ENCODE measurements at regions not wholly inside any gene's neighbourhood (a gene's known extent, or its start where the extent isn't known, plus 50 kb on each side); places are given as distances from the start of the nearest gene placed in this dataset.

- DNase-seq (no peak), ATAC-seq (ENCODE audit: low read depth) (no peak)
- Mint-ChIP-seq H3K4me1 (peaks cover 19% of the 10 kb centered on the region), H3K4me3 (peak overlapping the region; percentile 75), H3K27me3 (peaks cover 4% of the 10 kb centered on the region), H3K9me3 (no peaks in the 10 kb centered on the region), H3K36me3 (no peaks in the 10 kb centered on the region), H3K27ac (peak overlapping the region; percentile 78)
- POLR2A ChIA-PET: no interaction called here
These were observed 609.5 kb upstream of the ARID1B start for GRCh38 chr6:156167625-156168071.

GRCh38 chr6:156167016-156167624 is 610.1 kb upstream of the ARID1B start:
- ATAC-seq (ENCODE audit: low read depth) (peak; percentile 65), DNase-seq (no peak)
- peaks cover 19% of the 10 kb centered on the region for H3K4me1 Mint-ChIP-seq
- H3K27ac Mint-ChIP-seq: peak overlapping the region; percentile 30
- POLR2A ChIA-PET: no interaction called here
- H3K4me3 Mint-ChIP-seq: peak overlapping the region; percentile 75
- peaks cover 3% of the 10 kb centered on the region for H3K27me3 Mint-ChIP-seq
- no peaks in the 10 kb centered on the region for H3K36me3 Mint-ChIP-seq
- no peaks in the 10 kb centered on the region for H3K9me3 Mint-ChIP-seq

GRCh38 chr6:156166093-156166492 is 611.1 kb upstream of the ARID1B start:
- Mint-ChIP-seq H3K4me1 (peaks cover 19% of the 10 kb centered on the region), H3K4me3 (no peak overlapping the region), H3K36me3 (no peaks in the 10 kb centered on the region), H3K27me3 (peaks cover 2% of the 10 kb centered on the region), H3K9me3 (no peaks in the 10 kb centered on the region), H3K27ac (no peak overlapping the region)
- no peak for DNase-seq
- POLR2A ChIA-PET: no interaction called here
- no peak for ATAC-seq (ENCODE audit: low read depth)

GRCh38 chr6:156164701-156165452 is 612.3 kb upstream of the ARID1B start:
- no peak overlapping the region for H3K4me3 Mint-ChIP-seq

GRCh38 chr6:156163311-156163710 is 613.9 kb upstream of the ARID1B start:
- no peak for DNase-seq
- H3K27me3 Mint-ChIP-seq: peaks cover under 1% of the 10 kb centered on the region
- POLR2A ChIA-PET: no interaction called here
- H3K4me3 Mint-ChIP-seq: no peak overlapping the region
- no peaks in the 10 kb centered on the region for H3K36me3 Mint-ChIP-seq
- no peaks in the 10 kb centered on the region for H3K9me3 Mint-ChIP-seq
- H3K4me1 Mint-ChIP-seq: peaks cover 17% of the 10 kb centered on the region
- ATAC-seq (ENCODE audit: low read depth): peak; percentile 47
- no peak overlapping the region for H3K27ac Mint-ChIP-seq

More at GRCh38 chr6:156164701-156165452, 612.3 kb upstream of the ARID1B start:
- H3K4me1 Mint-ChIP-seq: peaks cover 19% of the 10 kb centered on the region
- no peak for ATAC-seq (ENCODE audit: low read depth)
- DNase-seq: no peak
- H3K27ac Mint-ChIP-seq: no peak overlapping the region
- H3K27me3 Mint-ChIP-seq: peaks cover 2% of the 10 kb centered on the region
- H3K9me3 Mint-ChIP-seq: no peaks in the 10 kb centered on the region
- POLR2A ChIA-PET: no interaction called here
- no peaks in the 10 kb centered on the region for H3K36me3 Mint-ChIP-seq

GRCh38 chr6:156161471-156161870 is 615.7 kb upstream of the ARID1B start:
- POLR2A ChIA-PET: interaction anchor here (0.6 kb wide), 1 partner anchor 44 kb away, joined by 8 read pairs; no protein-coding TSS in a partner anchor
- Mint-ChIP-seq H3K9me3 (no peaks in the 10 kb centered on the region), H3K4me1 (peaks cover 5% of the 10 kb centered on the region), H3K36me3 (no peaks in the 10 kb centered on the region), H3K4me3 (no peak overlapping the region), H3K27ac (no peak overlapping the region), H3K27me3 (no peaks in the 10 kb centered on the region)
- DNase-seq (no peak), ATAC-seq (ENCODE audit: low read depth) (no peak)

- Mint-ChIP-seq H3K27ac (no peak overlapping the region), H3K36me3 (no peaks in the 10 kb centered on the region), H3K4me1 (peaks cover 5% of the 10 kb centered on the region), H3K9me3 (no peaks in the 10 kb centered on the region), H3K27me3 (no peaks in the 10 kb centered on the region), H3K4me3 (no peak overlapping the region)
- ATAC-seq (ENCODE audit: low read depth): no peak
- DNase-seq: no peak
- POLR2A ChIA-PET: interaction anchor here (0.6 kb wide), 1 partner anchor 45 kb away, joined by 8 read pairs; no protein-coding TSS in a partner anchor
These were observed 616.4 kb upstream of the ARID1B start for GRCh38 chr6:156160795-156161165.

GRCh38 chr6:156160007-156160794 is 617.0 kb upstream of the ARID1B start:
- Mint-ChIP-seq H3K27ac (no peak overlapping the region), H3K4me1 (peaks cover 5% of the 10 kb centered on the region), H3K9me3 (no peaks in the 10 kb centered on the region), H3K27me3 (no peaks in the 10 kb centered on the region), H3K4me3 (no peak overlapping the region), H3K36me3 (no peaks in the 10 kb centered on the region)
- ATAC-seq (ENCODE audit: low read depth): no peak
- no peak for DNase-seq
- POLR2A ChIA-PET: no interaction called here

GRCh38 chr6:156154896-156155295 is 622.3 kb upstream of the ARID1B start:
- peaks cover 7% of the 10 kb centered on the region for H3K4me1 Mint-ChIP-seq
- DNase-seq (no peak), ATAC-seq (ENCODE audit: low read depth) (no peak)
- POLR2A ChIA-PET: no interaction called here
- no peaks in the 10 kb centered on the region for H3K27me3 Mint-ChIP-seq
- H3K9me3 Mint-ChIP-seq: peaks cover 2% of the 10 kb centered on the region
- H3K27ac Mint-ChIP-seq: no peak overlapping the region
- no peaks in the 10 kb centered on the region for H3K36me3 Mint-ChIP-seq
- no peak overlapping the region for H3K4me3 Mint-ChIP-seq

GRCh38 chr6:156150391-156150790 is 626.8 kb upstream of the ARID1B start:
- DNase-seq (no peak), ATAC-seq (ENCODE audit: low read depth) (no peak)
- no peaks in the 10 kb centered on the region for H3K27me3 Mint-ChIP-seq
- H3K9me3 Mint-ChIP-seq: peaks cover 9% of the 10 kb centered on the region
- peak overlapping the region; percentile 23 for H3K27ac Mint-ChIP-seq
- no peak overlapping the region for H3K4me3 Mint-ChIP-seq
- POLR2A ChIA-PET: no interaction called here
- H3K4me1 Mint-ChIP-seq: peaks cover 7% of the 10 kb centered on the region
- H3K36me3 Mint-ChIP-seq: no peaks in the 10 kb centered on the region

- no peak for DNase-seq
- peaks cover 21% of the 10 kb centered on the region for H3K9me3 Mint-ChIP-seq
- no peak overlapping the region for H3K4me3 Mint-ChIP-seq
- H3K4me1 Mint-ChIP-seq: peaks cover 4% of the 10 kb centered on the region
- H3K27ac Mint-ChIP-seq: no peak overlapping the region
- H3K36me3 Mint-ChIP-seq: no peaks in the 10 kb centered on the region
- ATAC-seq (ENCODE audit: low read depth): no peak
- H3K27me3 Mint-ChIP-seq: no peaks in the 10 kb centered on the region
- POLR2A ChIA-PET: no interaction called here
These were observed 630.3 kb upstream of the ARID1B start for GRCh38 chr6:156146891-156147290.

- peak overlapping the region; percentile 22 for H3K27ac Mint-ChIP-seq
- POLR2A ChIA-PET: no interaction called here
These were observed 645.8 kb upstream of the ARID1B start for GRCh38 chr6:156131221-156131903.

GRCh38 chr6:156126535-156126934 is 650.6 kb upstream of the ARID1B start:
- no peak for ATAC-seq (ENCODE audit: low read depth)
- POLR2A ChIA-PET: no interaction called here
- Mint-ChIP-seq H3K27me3 (no peaks in the 10 kb centered on the region), H3K9me3 (no peaks in the 10 kb centered on the region), H3K36me3 (no peaks in the 10 kb centered on the region), H3K4me1 (peaks cover 1% of the 10 kb centered on the region), H3K4me3 (no peak overlapping the region), H3K27ac (no peak overlapping the region)
- DNase-seq: no peak

More at GRCh38 chr6:156131221-156131903, 645.8 kb upstream of the ARID1B start:
- H3K4me3 Mint-ChIP-seq: no peak overlapping the region
- H3K27me3 Mint-ChIP-seq: no peaks in the 10 kb centered on the region
- H3K4me1 Mint-ChIP-seq: peaks cover 1% of the 10 kb centered on the region
- no peak for ATAC-seq (ENCODE audit: low read depth)
- H3K36me3 Mint-ChIP-seq: no peaks in the 10 kb centered on the region
- peaks cover 11% of the 10 kb centered on the region for H3K9me3 Mint-ChIP-seq
- no peak for DNase-seq

Measured in activated naive CD8-positive, alpha-beta T cell treated with anti-CD3 and anti-CD28 coated beads, Interleukin-2, amount 10 ng/mL, durations not matched to agents 7 days and 5 days (primary cell).